ENCODE measurements at regions not wholly inside any gene's neighbourhood (a gene's known extent, or its start where the extent isn't known, plus 50 kb on each side); places are given as distances from the start of the nearest gene placed in this dataset.

- POLR2A ChIA-PET (ENCODE audit: unreplicated experiment), result no interaction called here
- no peak overlapping the region for H3K9ac ChIP-seq (ENCODE audit: low read depth, low read length)
- dilution Hi-C loops (cut with HindIII; ENCODE audit: low sequenced_read_pairs, unreplicated experiment) (no loop called here), in situ Hi-C loops (cut with MboI; ENCODE audit: low sequenced_read_pairs) (no loop called here), intact Hi-C loops (cut with micrococcal nuclease) (no loop called here)
- H3K23ac ChIP-seq (ENCODE audit: low read depth, low read length), result no peak overlapping the region
- no peaks in the 10 kb centered on the region for H3K4me1 ChIP-seq (ENCODE audit: control insufficient read depth, insufficient read depth, low read length)
- no peak overlapping the region for H3K4me3 ChIP-seq (ENCODE audit: insufficient read depth, low read depth, low read length)
- no peak overlapping the region for H2AK9ac ChIP-seq (replicated peaks; ENCODE audit: low read depth, low read length, poor library complexity)
- no peak for DNase-seq
- H3K79me1 ChIP-seq (ENCODE audit: low read depth in 1 of 2, low read length in 2 of 2), result no peaks in the 10 kb centered on the region
- no peak overlapping the region for H3K27ac ChIP-seq (ENCODE audit: insufficient read depth, low read length)
- no TSS peak for BruUV-seq (replicated peaks)
- no peak for TF ChIP-seq CHD1 (IDR thresholded peaks at IDR 0.05; ENCODE audit: low read depth, low read length)
- no peak for TF ChIP-seq MAZ (IDR thresholded peaks at IDR 0.05; ENCODE audit: borderline replicate concordance, low read depth, low read length)
- TF ChIP-seq, protein P1, sequence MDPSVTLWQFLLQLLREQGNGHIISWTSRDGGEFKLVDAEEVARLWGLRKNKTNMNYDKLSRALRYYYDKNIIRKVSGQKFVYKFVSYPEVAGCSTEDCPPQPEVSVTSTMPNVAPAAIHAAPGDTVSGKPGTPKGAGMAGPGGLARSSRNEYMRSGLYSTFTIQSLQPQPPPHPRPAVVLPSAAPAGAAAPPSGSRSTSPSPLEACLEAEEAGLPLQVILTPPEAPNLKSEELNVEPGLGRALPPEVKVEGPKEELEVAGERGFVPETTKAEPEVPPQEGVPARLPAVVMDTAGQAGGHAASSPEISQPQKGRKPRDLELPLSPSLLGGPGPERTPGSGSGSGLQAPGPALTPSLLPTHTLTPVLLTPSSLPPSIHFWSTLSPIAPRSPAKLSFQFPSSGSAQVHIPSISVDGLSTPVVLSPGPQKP (IDR thresholded peaks at IDR 0.05; ENCODE audit: borderline replicate concordance, low read depth, low read length), result no peak
- TF ChIP-seq CTCF (conservative IDR thresholded peaks at IDR 0.05; ENCODE audit: low read depth, low read length), result no peak
- H3K4ac ChIP-seq (ENCODE audit: low read depth, low read length), result no peak overlapping the region
- WGBS, 2 experiments (ENCODE audit: extremely low coverage in 2 of 2, insufficient read length in 1 of 2), result no CpG with 5 or more reads among the region's 2 CpGs
- no peaks in the 10 kb centered on the region for H3K9me3 ChIP-seq (ENCODE audit: control insufficient read depth, insufficient read depth, low read length)
- ATAC-seq (ENCODE audit: low read depth), result no peak
- H2AK5ac ChIP-seq (ENCODE audit: low read depth, low read length), result no peak overlapping the region
- CTCF ChIA-PET, result no interaction called here
- H2BK5ac ChIP-seq (ENCODE audit: low read depth, low read length, poor library complexity, severe bottlenecking), result no peak overlapping the region
- H3K18ac ChIP-seq (ENCODE audit: low read depth, low read length), result no peak overlapping the region
- H3K9me1 ChIP-seq (ENCODE audit: insufficient read depth, low read length), result no peaks in the 10 kb centered on the region
- no peak overlapping the region for H3K14ac ChIP-seq (replicated peaks; ENCODE audit: low read depth, low read length)
- peak overlapping the region; percentile 64 for H2AFZ ChIP-seq (replicated peaks; ENCODE audit: low read length, poor library complexity)
- H3K36me3 ChIP-seq (ENCODE audit: control insufficient read depth, insufficient read depth, low read length), result no peaks in the 10 kb centered on the region
- no peaks in the 10 kb centered on the region; the same call in none of the 2 replicates for H3K27me3 ChIP-seq (ENCODE audit: control insufficient read depth, insufficient read depth, low read length)
- H2BK20ac ChIP-seq (ENCODE audit: low read depth, low read length), result no peak overlapping the region
- H3K4me2 ChIP-seq (ENCODE audit: low read depth, low read length), result no peak overlapping the region
- H4K8ac ChIP-seq (ENCODE audit: low read depth in 2 of 2, low read length in 2 of 2), result no peak overlapping the region
- no peak overlapping the region for H2BK120ac ChIP-seq (ENCODE audit: low read depth, low read length)
- H3K56ac ChIP-seq (ENCODE audit: extremely low read depth, insufficient read depth, low read length), result no peak overlapping the region
- H4K20me1 ChIP-seq (ENCODE audit: insufficient read depth, low read length), result no peaks in the 10 kb centered on the region
- H4K91ac ChIP-seq (ENCODE audit: insufficient read depth, low read depth, low read length), result no peak overlapping the region
- H4K5ac ChIP-seq (ENCODE audit: low read depth, low read length), result no peak overlapping the region
- H2BK15ac ChIP-seq (ENCODE audit: low read depth, low read length), result no peak overlapping the region
Observed at GRCh38 chr1:112253366-112253765, 142.6 kb upstream of the CTTNBP2NL start.
